GM23338 (cell line): ENCODE measurements at regions not wholly inside any gene's neighbourhood (a gene's known extent, or its start where the extent isn't known, plus 50 kb on each side); places are given as distances from the start of the nearest gene placed in this dataset.

Experiments used
- ATAC-seq: fragments of 200-7000 bp; cut with Tn5 transposase; 3 replicates; pipeline ENCODE4 v1.9.1; 2020
- DNase-seq: peaks from one replicate; pipeline ENCODE4 v3.0.0-alpha.2; 2015; ENCODE audit warnings: low spot score
- H2AFZ ChIP-seq: fragments of 200-600 bp; sonication (generic); 2 replicates; pipeline ENCODE4 v1.8.0; 2016; ENCODE audit warnings: antibody characterized with exemption, mild to moderate bottlenecking, moderate library complexity
- H3F3A ChIP-seq: fragments of 200-600 bp; sonication (generic); replicated peaks from 2 replicates; pipeline ENCODE4 v1.8.0; 2017; ENCODE audit warnings: antibody characterized with exemption, mixed run types, low read depth
- H3K27ac ChIP-seq: fragments of 200-600 bp; sonication (generic); 2 replicates; pipeline ENCODE4 v1.6.1; 2016; ENCODE audit warnings: low read depth
- H3K27me3 ChIP-seq: fragments of 200-600 bp; sonication (generic); 2 replicates; pipeline ENCODE4 v1.8.0; 2016; ENCODE audit warnings: mild to moderate bottlenecking, mixed run types, moderate library complexity; ENCODE audit not compliant: insufficient read depth
- H3K36me3 ChIP-seq: fragments of 200-600 bp; sonication (generic); 2 replicates; pipeline ENCODE4 v1.8.0; 2016; ENCODE audit warnings: mild to moderate bottlenecking; ENCODE audit not compliant: insufficient read depth
- H3K4me1 ChIP-seq: fragments of 200-600 bp; sonication (generic); 2 replicates; pipeline ENCODE4 v1.8.0; 2016; ENCODE audit warnings: mild to moderate bottlenecking, moderate library complexity; ENCODE audit not compliant: insufficient read depth
- H3K4me2 ChIP-seq: fragments of 200-600 bp; sonication (generic); 2 replicates; pipeline ENCODE4 v1.7.1; 2017; ENCODE audit warnings: mixed run types
- H3K4me3 ChIP-seq: fragments of 200-600 bp; sonication (generic); 2 replicates; pipeline ENCODE4 v1.6.1; 2016; ENCODE audit warnings: mixed run types
- H3K79me2 ChIP-seq: fragments of 200-600 bp; sonication (generic); replicated peaks from 2 replicates; pipeline ENCODE4 v1.8.0; 2017; ENCODE audit warnings: mild to moderate bottlenecking; ENCODE audit not compliant: insufficient read depth
- H3K9me2 ChIP-seq: fragments of 200-600 bp; sonication (generic); 2 replicates; pipeline ENCODE4 v1.8.0; 2017; ENCODE audit not compliant: insufficient read depth
- H4K20me1 ChIP-seq: fragments of 200-600 bp; sonication (generic); replicated peaks from 2 replicates; pipeline ENCODE4 v1.8.0; 2017; ENCODE audit warnings: mild to moderate bottlenecking; ENCODE audit not compliant: insufficient read depth
- H3K27ac Mint-ChIP-seq: 2 replicates; pipeline ENCODE4 v1.8.0; 2020; ENCODE audit warnings: inconsistent platforms, mild to moderate bottlenecking, moderate library complexity, mixed read lengths
- H3K27me3 Mint-ChIP-seq: 3 replicates; pipeline ENCODE4 v1.8.0; 2022; ENCODE audit warnings: low read depth, mild to moderate bottlenecking, moderate library complexity, mixed read lengths, inconsistent platforms; ENCODE audit not compliant: insufficient read depth, poor library complexity
- H3K36me3 Mint-ChIP-seq: 3 replicates; pipeline ENCODE4 v1.8.0; 2021; ENCODE audit warnings: low read depth, mild to moderate bottlenecking, inconsistent platforms, moderate library complexity, mixed read lengths
- H3K4me1 Mint-ChIP-seq: 3 replicates; pipeline ENCODE4 v1.8.0; 2020; ENCODE audit warnings: mild to moderate bottlenecking, inconsistent platforms, mixed read lengths
- H3K4me3 Mint-ChIP-seq: 3 replicates; pipeline ENCODE4 v1.8.0; 2021; ENCODE audit warnings: moderate library complexity, mild to moderate bottlenecking, inconsistent platforms, mixed read lengths
- H3K9me3 Mint-ChIP-seq: 3 replicates; pipeline ENCODE4 v1.8.0; 2020; ENCODE audit warnings: moderate library complexity, mild to moderate bottlenecking, inconsistent platforms, mixed read lengths
- CREB1 ChIP-seq: fragments of 250-450 bp; sonication (Bioruptor Pico); IDR thresholded peaks from 2 replicates; pipeline ENCODE4 v1.5.0; 2020; ENCODE audit warnings: low read depth, mild to moderate bottlenecking, moderate library complexity
- EZH2 ChIP-seq: fragments of 200-600 bp; sonication (generic); IDR thresholded peaks from one replicate; pipeline ENCODE4 v1.8.0; 2017; ENCODE audit warnings: antibody characterized with exemption, mild to moderate bottlenecking, low read depth; ENCODE audit not compliant: unreplicated experiment
- EZH2phosphoT487 ChIP-seq: fragments of 200-600 bp; sonication (generic); IDR thresholded peaks from one replicate; pipeline ENCODE4 v1.8.1; 2018; ENCODE audit warnings: antibody characterized with exemption; ENCODE audit not compliant: unreplicated experiment
- JUNB ChIP-seq: IDR thresholded peaks from one replicate; pipeline ENCODE4 v1.6.1; 2016; ENCODE audit warnings: antibody characterized with exemption; ENCODE audit not compliant: unreplicated experiment
- NANOG ChIP-seq: IDR thresholded peaks from 2 replicates; pipeline ENCODE4 v1.6.1; 2016; ENCODE audit warnings: antibody characterized with exemption, borderline replicate concordance
- POLR2AphosphoS5 ChIP-seq: IDR thresholded peaks from 2 replicates; pipeline ENCODE4 v1.6.1; 2016; ENCODE audit warnings: antibody characterized with exemption, low read depth
- STAT1 ChIP-seq: IDR thresholded peaks from one replicate; pipeline ENCODE4 v1.6.1; 2016; ENCODE audit warnings: antibody characterized with exemption; ENCODE audit not compliant: unreplicated experiment
- ZNF114 ChIP-seq: fragments of 250-450 bp; sonication (Bioruptor Pico); IDR thresholded peaks from 2 replicates; pipeline ENCODE4 v1.5.0; 2020; ENCODE audit warnings: mild to moderate bottlenecking, moderate library complexity
- ZNF331 ChIP-seq: fragments of 250-450 bp; sonication (Bioruptor Pico); IDR thresholded peaks from 2 replicates; pipeline ENCODE4 v1.5.0; 2020; ENCODE audit warnings: low read depth, mild to moderate bottlenecking, moderate library complexity
- TF ChIP-seq, protein P1 (sequence below): IDR thresholded peaks from 2 replicates; pipeline ENCODE4 v1.6.1; 2016; ENCODE audit warnings: antibody characterized with exemption
- TF ChIP-seq, protein P2 (sequence below): fragments of 250-450 bp; sonication (Bioruptor Pico); IDR thresholded peaks from 2 replicates; pipeline ENCODE4 v1.5.0; 2020; ENCODE audit warnings: mild to moderate bottlenecking, moderate library complexity
- TF ChIP-seq, protein P3 (sequence below), 2 experiments: fragments of 200-600 bp in 1 of 2; sonication (generic) in 1 of 2; conservative IDR thresholded peaks; 2 replicates each; pipeline versions ENCODE4 v1.5.1 to v1.6.1; 2016 to 2017; ENCODE audit warnings: antibody characterized with exemption in 2 of 2, low read depth in 2 of 2, mild to moderate bottlenecking in 2 of 2, moderate library complexity in 1 of 2
- TF ChIP-seq, protein P4 (sequence below): IDR thresholded peaks from one replicate; pipeline ENCODE4 v1.6.1; 2018; ENCODE audit warnings: antibody characterized with exemption; ENCODE audit not compliant: unreplicated experiment

DNA sequence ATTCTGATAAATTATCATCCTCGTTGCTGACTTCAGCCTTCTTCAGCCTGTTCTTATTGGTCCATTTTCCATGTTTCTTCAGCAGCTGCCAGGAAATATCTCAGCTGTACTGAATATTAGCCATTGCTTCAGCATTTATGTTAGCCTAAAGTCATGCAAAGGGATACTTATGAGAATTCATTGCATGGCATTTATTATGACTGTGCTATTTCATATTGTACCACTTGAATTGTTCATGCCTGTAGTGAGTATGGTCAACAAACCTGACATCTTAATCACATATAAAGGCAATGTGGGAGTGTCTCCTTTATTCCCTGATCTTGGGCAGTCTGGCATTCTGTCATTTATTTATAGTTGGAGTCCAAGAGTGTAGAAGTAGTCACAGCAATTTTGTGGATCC lies 193.4 kb upstream of the SLC35B3 start:
- no peaks in the 10 kb centered on the region for H3K4me1 ChIP-seq
- H3K4me3 ChIP-seq, result no peak overlapping the region
- H3K9me2 ChIP-seq, result peaks cover 3% of the 10 kb centered on the region; the same call in 1 of the 2 replicates
- peaks cover 10% of the 10 kb centered on the region; the same call in 2 of the 3 replicates for H3K4me1 Mint-ChIP-seq
- ATAC-seq, result no peak
- no peaks in the 10 kb centered on the region for H4K20me1 ChIP-seq
- H3K4me3 Mint-ChIP-seq, result no peak overlapping the region
- DNase-seq, result no peak
- H3K36me3 ChIP-seq, result no peaks in the 10 kb centered on the region
- H3K27ac Mint-ChIP-seq, result no peak overlapping the region
- no peak overlapping the region for H3K27ac ChIP-seq
- H3K4me2 ChIP-seq, result no peak overlapping the region
- TF ChIP-seq, protein P1, sequence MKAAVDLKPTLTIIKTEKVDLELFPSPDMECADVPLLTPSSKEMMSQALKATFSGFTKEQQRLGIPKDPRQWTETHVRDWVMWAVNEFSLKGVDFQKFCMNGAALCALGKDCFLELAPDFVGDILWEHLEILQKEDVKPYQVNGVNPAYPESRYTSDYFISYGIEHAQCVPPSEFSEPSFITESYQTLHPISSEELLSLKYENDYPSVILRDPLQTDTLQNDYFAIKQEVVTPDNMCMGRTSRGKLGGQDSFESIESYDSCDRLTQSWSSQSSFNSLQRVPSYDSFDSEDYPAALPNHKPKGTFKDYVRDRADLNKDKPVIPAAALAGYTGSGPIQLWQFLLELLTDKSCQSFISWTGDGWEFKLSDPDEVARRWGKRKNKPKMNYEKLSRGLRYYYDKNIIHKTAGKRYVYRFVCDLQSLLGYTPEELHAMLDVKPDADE, result no peak
- TF ChIP-seq ZNF331 (CRISPR knock-in tag) (no peak), EZH2phosphoT487 (no peak), CREB1 (CRISPR knock-in tag) (no peak), ZNF114 (CRISPR knock-in tag) (no peak), JUNB (no peak), NANOG (no peak), EZH2 (no peak), STAT1 (no peak), POLR2AphosphoS5 (no peak)
- TF ChIP-seq, protein P2, sequence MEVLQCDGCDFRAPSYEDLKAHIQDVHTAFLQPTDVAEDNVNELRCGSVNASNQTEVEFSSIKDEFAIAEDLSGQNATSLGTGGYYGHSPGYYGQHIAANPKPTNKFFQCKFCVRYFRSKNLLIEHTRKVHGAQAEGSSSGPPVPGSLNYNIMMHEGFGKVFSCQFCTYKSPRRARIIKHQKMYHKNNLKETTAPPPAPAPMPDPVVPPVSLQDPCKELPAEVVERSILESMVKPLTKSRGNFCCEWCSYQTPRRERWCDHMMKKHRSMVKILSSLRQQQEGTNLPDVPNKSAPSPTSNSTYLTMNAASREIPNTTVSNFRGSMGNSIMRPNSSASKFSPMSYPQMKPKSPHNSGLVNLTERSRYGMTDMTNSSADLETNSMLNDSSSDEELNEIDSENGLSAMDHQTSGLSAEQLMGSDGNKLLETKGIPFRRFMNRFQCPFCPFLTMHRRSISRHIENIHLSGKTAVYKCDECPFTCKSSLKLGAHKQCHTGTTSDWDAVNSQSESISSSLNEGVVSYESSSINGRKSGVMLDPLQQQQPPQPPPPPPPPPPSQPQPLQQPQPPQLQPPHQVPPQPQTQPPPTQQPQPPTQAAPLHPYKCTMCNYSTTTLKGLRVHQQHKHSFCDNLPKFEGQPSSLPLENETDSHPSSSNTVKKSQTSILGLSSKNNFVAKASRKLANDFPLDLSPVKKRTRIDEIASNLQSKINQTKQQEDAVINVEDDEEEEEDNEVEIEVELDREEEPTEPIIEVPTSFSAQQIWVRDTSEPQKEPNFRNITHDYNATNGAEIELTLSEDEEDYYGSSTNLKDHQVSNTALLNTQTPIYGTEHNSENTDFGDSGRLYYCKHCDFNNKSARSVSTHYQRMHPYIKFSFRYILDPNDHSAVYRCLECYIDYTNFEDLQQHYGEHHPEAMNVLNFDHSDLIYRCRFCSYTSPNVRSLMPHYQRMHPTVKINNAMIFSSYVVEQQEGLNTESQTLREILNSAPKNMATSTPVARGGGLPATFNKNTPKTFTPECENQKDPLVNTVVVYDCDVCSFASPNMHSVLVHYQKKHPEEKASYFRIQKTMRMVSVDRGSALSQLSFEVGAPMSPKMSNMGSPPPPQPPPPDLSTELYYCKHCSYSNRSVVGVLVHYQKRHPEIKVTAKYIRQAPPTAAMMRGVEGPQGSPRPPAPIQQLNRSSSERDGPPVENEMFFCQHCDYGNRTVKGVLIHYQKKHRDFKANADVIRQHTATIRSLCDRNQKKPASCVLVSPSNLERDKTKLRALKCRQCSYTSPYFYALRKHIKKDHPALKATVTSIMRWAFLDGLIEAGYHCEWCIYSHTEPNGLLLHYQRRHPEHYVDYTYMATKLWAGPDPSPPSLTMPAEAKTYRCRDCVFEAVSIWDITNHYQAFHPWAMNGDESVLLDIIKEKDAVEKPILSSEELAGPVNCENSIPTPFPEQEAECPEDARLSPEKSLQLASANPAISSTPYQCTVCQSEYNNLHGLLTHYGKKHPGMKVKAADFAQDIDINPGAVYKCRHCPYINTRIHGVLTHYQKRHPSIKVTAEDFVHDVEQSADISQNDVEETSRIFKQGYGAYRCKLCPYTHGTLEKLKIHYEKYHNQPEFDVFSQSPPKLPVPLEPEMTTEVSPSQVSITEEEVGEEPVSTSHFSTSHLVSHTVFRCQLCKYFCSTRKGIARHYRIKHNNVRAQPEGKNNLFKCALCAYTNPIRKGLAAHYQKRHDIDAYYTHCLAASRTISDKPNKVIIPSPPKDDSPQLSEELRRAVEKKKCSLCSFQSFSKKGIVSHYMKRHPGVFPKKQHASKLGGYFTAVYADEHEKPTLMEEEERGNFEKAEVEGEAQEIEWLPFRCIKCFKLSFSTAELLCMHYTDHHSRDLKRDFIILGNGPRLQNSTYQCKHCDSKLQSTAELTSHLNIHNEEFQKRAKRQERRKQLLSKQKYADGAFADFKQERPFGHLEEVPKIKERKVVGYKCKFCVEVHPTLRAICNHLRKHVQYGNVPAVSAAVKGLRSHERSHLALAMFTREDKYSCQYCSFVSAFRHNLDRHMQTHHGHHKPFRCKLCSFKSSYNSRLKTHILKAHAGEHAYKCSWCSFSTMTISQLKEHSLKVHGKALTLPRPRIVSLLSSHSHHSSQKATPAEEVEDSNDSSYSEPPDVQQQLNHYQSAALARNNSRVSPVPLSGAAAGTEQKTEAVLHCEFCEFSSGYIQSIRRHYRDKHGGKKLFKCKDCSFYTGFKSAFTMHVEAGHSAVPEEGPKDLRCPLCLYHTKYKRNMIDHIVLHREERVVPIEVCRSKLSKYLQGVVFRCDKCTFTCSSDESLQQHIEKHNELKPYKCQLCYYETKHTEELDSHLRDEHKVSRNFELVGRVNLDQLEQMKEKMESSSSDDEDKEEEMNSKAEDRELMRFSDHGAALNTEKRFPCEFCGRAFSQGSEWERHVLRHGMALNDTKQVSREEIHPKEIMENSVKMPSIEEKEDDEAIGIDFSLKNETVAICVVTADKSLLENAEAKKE, result no peak
- TF ChIP-seq, protein P3, sequence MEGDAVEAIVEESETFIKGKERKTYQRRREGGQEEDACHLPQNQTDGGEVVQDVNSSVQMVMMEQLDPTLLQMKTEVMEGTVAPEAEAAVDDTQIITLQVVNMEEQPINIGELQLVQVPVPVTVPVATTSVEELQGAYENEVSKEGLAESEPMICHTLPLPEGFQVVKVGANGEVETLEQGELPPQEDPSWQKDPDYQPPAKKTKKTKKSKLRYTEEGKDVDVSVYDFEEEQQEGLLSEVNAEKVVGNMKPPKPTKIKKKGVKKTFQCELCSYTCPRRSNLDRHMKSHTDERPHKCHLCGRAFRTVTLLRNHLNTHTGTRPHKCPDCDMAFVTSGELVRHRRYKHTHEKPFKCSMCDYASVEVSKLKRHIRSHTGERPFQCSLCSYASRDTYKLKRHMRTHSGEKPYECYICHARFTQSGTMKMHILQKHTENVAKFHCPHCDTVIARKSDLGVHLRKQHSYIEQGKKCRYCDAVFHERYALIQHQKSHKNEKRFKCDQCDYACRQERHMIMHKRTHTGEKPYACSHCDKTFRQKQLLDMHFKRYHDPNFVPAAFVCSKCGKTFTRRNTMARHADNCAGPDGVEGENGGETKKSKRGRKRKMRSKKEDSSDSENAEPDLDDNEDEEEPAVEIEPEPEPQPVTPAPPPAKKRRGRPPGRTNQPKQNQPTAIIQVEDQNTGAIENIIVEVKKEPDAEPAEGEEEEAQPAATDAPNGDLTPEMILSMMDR (conservative IDR thresholded peaks at IDR 0.05; ENCODE audit: low read depth in 2 of 2), result no peak
- TF ChIP-seq, protein P4, sequence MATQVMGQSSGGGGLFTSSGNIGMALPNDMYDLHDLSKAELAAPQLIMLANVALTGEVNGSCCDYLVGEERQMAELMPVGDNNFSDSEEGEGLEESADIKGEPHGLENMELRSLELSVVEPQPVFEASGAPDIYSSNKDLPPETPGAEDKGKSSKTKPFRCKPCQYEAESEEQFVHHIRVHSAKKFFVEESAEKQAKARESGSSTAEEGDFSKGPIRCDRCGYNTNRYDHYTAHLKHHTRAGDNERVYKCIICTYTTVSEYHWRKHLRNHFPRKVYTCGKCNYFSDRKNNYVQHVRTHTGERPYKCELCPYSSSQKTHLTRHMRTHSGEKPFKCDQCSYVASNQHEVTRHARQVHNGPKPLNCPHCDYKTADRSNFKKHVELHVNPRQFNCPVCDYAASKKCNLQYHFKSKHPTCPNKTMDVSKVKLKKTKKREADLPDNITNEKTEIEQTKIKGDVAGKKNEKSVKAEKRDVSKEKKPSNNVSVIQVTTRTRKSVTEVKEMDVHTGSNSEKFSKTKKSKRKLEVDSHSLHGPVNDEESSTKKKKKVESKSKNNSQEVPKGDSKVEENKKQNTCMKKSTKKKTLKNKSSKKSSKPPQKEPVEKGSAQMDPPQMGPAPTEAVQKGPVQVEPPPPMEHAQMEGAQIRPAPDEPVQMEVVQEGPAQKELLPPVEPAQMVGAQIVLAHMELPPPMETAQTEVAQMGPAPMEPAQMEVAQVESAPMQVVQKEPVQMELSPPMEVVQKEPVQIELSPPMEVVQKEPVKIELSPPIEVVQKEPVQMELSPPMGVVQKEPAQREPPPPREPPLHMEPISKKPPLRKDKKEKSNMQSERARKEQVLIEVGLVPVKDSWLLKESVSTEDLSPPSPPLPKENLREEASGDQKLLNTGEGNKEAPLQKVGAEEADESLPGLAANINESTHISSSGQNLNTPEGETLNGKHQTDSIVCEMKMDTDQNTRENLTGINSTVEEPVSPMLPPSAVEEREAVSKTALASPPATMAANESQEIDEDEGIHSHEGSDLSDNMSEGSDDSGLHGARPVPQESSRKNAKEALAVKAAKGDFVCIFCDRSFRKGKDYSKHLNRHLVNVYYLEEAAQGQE, result no peak
- H3K9me3 Mint-ChIP-seq, result no peaks in the 10 kb centered on the region
- no peaks in the 10 kb centered on the region for H3K27me3 Mint-ChIP-seq
- no peak overlapping the region for H2AFZ ChIP-seq
- no peaks in the 10 kb centered on the region for H3F3A ChIP-seq
- no peaks in the 10 kb centered on the region for H3K79me2 ChIP-seq
- no peaks in the 10 kb centered on the region for H3K27me3 ChIP-seq
- no peaks in the 10 kb centered on the region for H3K36me3 Mint-ChIP-seq
